Thoracic aorta (tissue), 2 donors: ENCODE measurements at regions not wholly inside any gene's neighbourhood (a gene's known extent, or its start where the extent isn't known, plus 50 kb on each side); places are given as distances from the start of the nearest gene placed in this dataset.

Experiments used
- ATAC-seq: fragments of 150-250 bp; one replicate; pipeline ENCODE4 v1.8.0; 2017; ENCODE audit warnings: low read depth; ENCODE audit not compliant: insufficient number of reproducible peaks, low FRiP score
- DNase-seq: peaks from one replicate; pipeline ENCODE4 v3.0.0-alpha.2; 2020; ENCODE audit warnings: low spot score
- H3K27ac ChIP-seq, 2 donors: fragments of 200-600 bp; sonication (generic); 1 replicate in 1 of 2; 2 replicates in 1 of 2; pipeline ENCODE4 v1.5.1; 2016; ENCODE audit warnings: mild to moderate bottlenecking in 2 of 2, moderate library complexity in 2 of 2
- H3K27me3 ChIP-seq: fragments of 200-600 bp; sonication (generic); replicated peaks from 2 replicates; pipeline ENCODE4 v1.6.0; 2016; ENCODE audit warnings: mild to moderate bottlenecking; ENCODE audit not compliant: insufficient read depth
- H3K36me3 ChIP-seq: fragments of 200-600 bp; sonication (generic); one replicate; pipeline ENCODE4 v1.5.1; 2016
- H3K4me1 ChIP-seq, 2 donors: fragments of 200-600 bp; sonication (generic); 1 replicate in 1 of 2; 2 replicates in 1 of 2; pipeline versions ENCODE4 v1.5.1 to v1.6.0; 2016; ENCODE audit warnings: low read depth in 2 of 2, mild to moderate bottlenecking in 1 of 2; ENCODE audit not compliant: control insufficient read depth in 1 of 2
- H3K4me3 ChIP-seq: fragments of 200-600 bp; sonication (generic); 2 replicates; pipeline ENCODE4 v1.5.1; 2016; ENCODE audit warnings: mild to moderate bottlenecking
- H3K9me3 ChIP-seq: fragments of 200-600 bp; sonication (generic); 2 replicates; pipeline ENCODE4 v1.5.1; 2016
- TF ChIP-seq, protein P1 (sequence below): fragments of 200-600 bp; sonication (generic); IDR thresholded peaks from one replicate; pipeline ENCODE4 v1.5.1; 2019; ENCODE audit warnings: antibody characterized with exemption

DNA sequence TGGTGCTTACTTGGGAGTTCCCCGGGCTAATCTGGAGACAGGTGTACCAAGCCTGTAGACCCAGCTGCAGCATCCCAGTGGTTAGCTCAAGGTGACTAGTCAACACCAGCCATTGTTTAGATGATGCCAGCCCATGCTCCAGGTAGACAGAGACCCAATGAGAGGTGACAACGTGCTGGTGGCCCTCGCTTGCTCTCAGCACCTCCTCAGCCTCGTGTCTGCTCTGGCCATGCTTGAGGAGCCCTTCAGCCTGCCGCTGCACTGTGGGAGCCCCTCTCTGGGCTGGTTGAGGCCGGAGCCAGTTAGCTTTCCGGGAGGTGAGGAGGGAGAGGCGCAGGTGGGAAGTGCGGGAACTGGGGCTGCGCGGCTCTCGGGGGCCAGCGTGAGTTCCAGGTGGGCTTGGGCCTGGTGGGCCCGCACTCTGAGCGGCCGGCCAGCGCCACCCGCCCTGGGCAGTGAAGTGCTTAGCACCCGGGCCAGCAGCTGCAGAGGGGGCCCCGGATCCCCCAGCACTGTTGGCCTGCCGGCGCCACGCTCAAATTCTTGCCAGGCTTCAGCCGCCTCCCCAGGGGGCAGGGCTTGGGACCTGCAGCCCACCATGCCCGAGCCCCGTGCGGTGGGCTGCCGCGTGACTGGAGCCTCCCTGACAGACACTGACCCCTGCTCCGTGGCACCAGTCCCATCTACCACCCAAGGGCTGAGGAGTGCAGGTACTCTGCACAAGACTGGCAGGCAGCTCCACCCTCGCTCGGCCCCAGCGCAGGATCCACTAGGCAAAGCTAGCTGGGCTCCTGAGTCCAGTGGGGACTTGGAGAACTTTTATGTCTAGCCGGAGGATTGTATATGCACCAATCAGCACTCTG, 85.9 kb upstream of the VSTM2B start:
- Histone ChIP-seq H3K27ac (no peak overlapping the region), H3K4me3 (no peak overlapping the region), H3K27me3 (no peaks in the 10 kb centered on the region), H3K9me3 (no peaks in the 10 kb centered on the region), H3K4me1 (no peaks in the 10 kb centered on the region), H3K36me3 (no peaks in the 10 kb centered on the region)
- TF ChIP-seq, protein P1, sequence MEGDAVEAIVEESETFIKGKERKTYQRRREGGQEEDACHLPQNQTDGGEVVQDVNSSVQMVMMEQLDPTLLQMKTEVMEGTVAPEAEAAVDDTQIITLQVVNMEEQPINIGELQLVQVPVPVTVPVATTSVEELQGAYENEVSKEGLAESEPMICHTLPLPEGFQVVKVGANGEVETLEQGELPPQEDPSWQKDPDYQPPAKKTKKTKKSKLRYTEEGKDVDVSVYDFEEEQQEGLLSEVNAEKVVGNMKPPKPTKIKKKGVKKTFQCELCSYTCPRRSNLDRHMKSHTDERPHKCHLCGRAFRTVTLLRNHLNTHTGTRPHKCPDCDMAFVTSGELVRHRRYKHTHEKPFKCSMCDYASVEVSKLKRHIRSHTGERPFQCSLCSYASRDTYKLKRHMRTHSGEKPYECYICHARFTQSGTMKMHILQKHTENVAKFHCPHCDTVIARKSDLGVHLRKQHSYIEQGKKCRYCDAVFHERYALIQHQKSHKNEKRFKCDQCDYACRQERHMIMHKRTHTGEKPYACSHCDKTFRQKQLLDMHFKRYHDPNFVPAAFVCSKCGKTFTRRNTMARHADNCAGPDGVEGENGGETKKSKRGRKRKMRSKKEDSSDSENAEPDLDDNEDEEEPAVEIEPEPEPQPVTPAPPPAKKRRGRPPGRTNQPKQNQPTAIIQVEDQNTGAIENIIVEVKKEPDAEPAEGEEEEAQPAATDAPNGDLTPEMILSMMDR, result no peak
- ATAC-seq (no peak), DNase-seq (no peak)

- ATAC-seq (no peak), DNase-seq (no peak)
- TF ChIP-seq, protein P1, result no peak
- Histone ChIP-seq H3K36me3 (no peaks in the 10 kb centered on the region), H3K27ac (no peak overlapping the region), H3K4me1 (no peaks in the 10 kb centered on the region), H3K4me3 (no peak overlapping the region), H3K27me3 (no peaks in the 10 kb centered on the region), H3K9me3 (no peaks in the 10 kb centered on the region)
Measured at GRCh38 chr19:29442094-29442493, 83.7 kb upstream of the VSTM2B start.

DNA sequence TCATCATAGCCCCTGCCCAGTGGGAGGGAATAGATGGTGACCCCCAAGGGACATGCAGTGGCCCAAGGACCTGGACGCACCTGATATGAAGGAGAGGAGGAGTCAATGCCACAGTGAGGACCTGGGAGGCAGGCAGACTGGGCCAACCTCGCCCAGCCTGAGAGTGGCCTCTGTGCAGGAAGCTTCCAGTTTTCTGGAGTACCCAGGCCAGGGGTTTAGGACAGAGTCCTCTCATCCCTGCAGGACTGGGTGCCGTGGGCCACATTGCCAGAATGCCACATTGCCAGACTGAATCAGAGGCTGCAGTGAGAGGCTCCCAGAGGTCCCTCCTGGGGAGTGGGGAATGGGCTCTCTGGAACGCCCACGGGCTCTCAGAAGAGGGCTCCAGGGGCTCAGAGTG, 82.9 kb upstream of the VSTM2B start:
- H3K4me3 ChIP-seq, result no peak overlapping the region
- no peaks in the 10 kb centered on the region for H3K27me3 ChIP-seq
- no peak for DNase-seq
- H3K9me3 ChIP-seq, result no peaks in the 10 kb centered on the region
- no peaks in the 10 kb centered on the region for H3K36me3 ChIP-seq
- no peak for ATAC-seq
- H3K27ac ChIP-seq, result no peak overlapping the region
- H3K4me1 ChIP-seq, result no peaks in the 10 kb centered on the region
- TF ChIP-seq, protein P1, result no peak

DNA sequence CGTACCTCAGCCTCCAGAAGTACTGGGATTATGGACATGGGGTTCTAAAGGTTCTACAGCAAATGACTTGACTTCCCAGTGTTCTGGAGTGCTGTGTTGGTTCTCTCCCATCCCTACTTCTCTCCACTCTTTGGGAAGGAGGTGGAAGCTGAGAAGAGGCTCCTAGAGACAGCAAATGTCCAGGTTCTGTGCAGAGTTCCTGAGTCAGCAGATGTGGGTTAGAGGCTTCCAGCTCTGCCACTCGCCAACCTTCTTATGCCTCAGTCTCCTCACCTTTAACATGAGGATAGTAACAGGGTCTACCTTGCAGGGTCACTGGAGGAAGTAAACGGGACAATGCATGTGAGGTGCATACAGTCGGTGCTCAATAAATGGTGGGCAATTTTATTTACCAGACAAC, 80.5 kb upstream of the VSTM2B start:
- no peaks in the 10 kb centered on the region for H3K36me3 ChIP-seq
- no peaks in the 10 kb centered on the region for H3K4me1 ChIP-seq
- H3K4me3 ChIP-seq, result no peak overlapping the region
- no peak overlapping the region for H3K27ac ChIP-seq
- TF ChIP-seq, protein P1, result no peak
- ATAC-seq (no peak), DNase-seq (no peak)
- no peaks in the 10 kb centered on the region for H3K27me3 ChIP-seq
- no peaks in the 10 kb centered on the region for H3K9me3 ChIP-seq

DNA sequence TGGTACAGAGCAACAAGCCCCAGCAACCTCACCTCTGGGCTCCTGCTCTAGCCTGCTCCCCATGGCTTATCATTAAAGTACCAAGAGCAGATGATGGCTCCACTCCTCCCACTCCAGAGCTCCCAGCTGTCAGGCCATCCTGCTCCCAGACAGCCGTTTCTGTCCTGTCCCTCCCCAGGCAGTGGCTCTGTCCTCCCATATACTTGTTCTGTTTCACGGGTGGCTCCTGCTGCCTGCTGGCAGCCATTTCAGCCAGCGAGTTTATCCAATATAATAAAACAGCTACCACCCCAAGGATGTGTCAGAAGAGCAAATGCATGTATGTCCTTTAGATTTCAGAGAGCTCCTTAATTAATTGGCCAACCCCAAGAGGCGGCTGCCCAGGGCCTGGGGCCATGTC, 79.4 kb upstream of the VSTM2B start:
- H3K4me3 ChIP-seq, result no peak overlapping the region
- no peak overlapping the region for H3K27ac ChIP-seq
- H3K4me1 ChIP-seq, result no peaks in the 10 kb centered on the region
- H3K9me3 ChIP-seq, result no peaks in the 10 kb centered on the region
- TF ChIP-seq, protein P1, result no peak
- H3K27me3 ChIP-seq, result no peaks in the 10 kb centered on the region
- no peak for ATAC-seq
- H3K36me3 ChIP-seq, result no peaks in the 10 kb centered on the region
- no peak for DNase-seq
